Left cardiac atrium (tissue), 4 donors: ENCODE measurements at regions not wholly inside any gene's neighbourhood (a gene's known extent, or its start where the extent isn't known, plus 50 kb on each side); places are given as distances from the start of the nearest gene placed in this dataset.
"Not testable (repeated sequence)": the region's sequence is repeated elsewhere in the genome, so short reads cannot be mapped to it uniquely, and the experiment has no call there.

Experiments
- ATAC-seq, 2 donors: fragments of 200-7000 bp; cut with Tn5 transposase; one replicate each; pipeline ENCODE4 v1.9.1; 2020; ENCODE audit warnings: mild to moderate bottlenecking in 2 of 2, moderate library complexity in 2 of 2
- DNase-seq: peaks from one replicate; pipeline ENCODE4 v3.0.0-alpha.2; 2020
- intact Hi-C, 2 donors: fragments of 100-400 bp; cut with DNase I; formaldehyde crosslinking; loops; one replicate each; pipeline versions ENCODE4 v1.14.1 to v1.15.1; 2022 to 2023
- donor health status: DM: no; HTN: yes; CAD: no.
- donor health status: DM: no; HTN: yes; CAD: no; lungs with severe emphysema.
- donor health status: DM: yes; HTN: yes; CAD: no.
- donor health status: Dilated cardiomyopathy.

GRCh38 chr6:15888798-15889772 lies 226.3 kb upstream of the DTNBP1 start:
- ATAC-seq (peak; percentile 44 to 72), DNase-seq (no peak)
- intact Hi-C loops = no loop called here

- intact Hi-C loops = no loop called here
- no peak for ATAC-seq
- no peak for DNase-seq
These were observed 224.9 kb upstream of the DTNBP1 start for GRCh38 chr6:15887491-15888461.

- DNase-seq (no peak), ATAC-seq (no peak)
- intact Hi-C loops = no loop called here
These were observed 222.8 kb upstream of the DTNBP1 start for GRCh38 chr6:15885624-15886023.

GRCh38 chr6:15883593-15883992 lies 220.8 kb upstream of the DTNBP1 start:
- DNase-seq, intact Hi-C loops, ATAC-seq: not testable (repeated sequence)

GRCh38 chr6:15882915-15883314 lies 220.1 kb upstream of the DTNBP1 start:
- intact Hi-C loops = no loop called here
- ATAC-seq (no peak), DNase-seq (no peak)

GRCh38 chr6:15882345-15882744 lies 219.5 kb upstream of the DTNBP1 start:
- ATAC-seq = no peak
- intact Hi-C loops = no loop called here
- DNase-seq = no peak

- DNase-seq (no peak), ATAC-seq (peak in 1 of 2 donors; percentile 72)
- intact Hi-C loops = no loop called here
These were observed 218.3 kb upstream of the DTNBP1 start for GRCh38 chr6:15881150-15881549.

- no peak for ATAC-seq
- intact Hi-C loops = no loop called here
These were observed 217.6 kb upstream of the DTNBP1 start for GRCh38 chr6:15880262-15880973.

GRCh38 chr6:15879371-15880261 lies 216.8 kb upstream of the DTNBP1 start:
- intact Hi-C loops = no loop called here
- peak; percentile 67 to 76 for ATAC-seq
- peak; percentile 79 for DNase-seq

More at GRCh38 chr6:15880262-15880973, 217.6 kb upstream of the DTNBP1 start:
- DNase-seq = no peak

GRCh38 chr6:15877231-15877630 lies 214.4 kb upstream of the DTNBP1 start:
- intact Hi-C loops = no loop called here
- ATAC-seq (no peak), DNase-seq (no peak)

- DNase-seq (no peak), ATAC-seq (no peak)
- intact Hi-C loops = no loop called here
These were observed 213.6 kb upstream of the DTNBP1 start for GRCh38 chr6:15876406-15876805.

- DNase-seq (no peak), ATAC-seq (no peak)
- intact Hi-C loops = no loop called here
These were observed 213.0 kb upstream of the DTNBP1 start for GRCh38 chr6:15875797-15876196.

GRCh38 chr6:15874821-15875220 lies 212.0 kb upstream of the DTNBP1 start:
- intact Hi-C loops = no loop called here
- no peak for ATAC-seq
- no peak for DNase-seq

GRCh38 chr6:15874326-15874725 lies 211.5 kb upstream of the DTNBP1 start:
- DNase-seq (no peak), ATAC-seq (no peak)
- intact Hi-C loops = no loop called here

GRCh38 chr6:15872241-15873103 lies 209.6 kb upstream of the DTNBP1 start:
- no peak for DNase-seq
- intact Hi-C loops = no loop called here
- no peak for ATAC-seq

- intact Hi-C loops = no loop called here
- ATAC-seq (no peak), DNase-seq (no peak)
These were observed 208.4 kb upstream of the DTNBP1 start for GRCh38 chr6:15871276-15871675.

- intact Hi-C loops = no loop called here
- ATAC-seq = peak in 1 of 2 donors; percentile 61
- no peak for DNase-seq
These were observed 207.7 kb upstream of the DTNBP1 start for GRCh38 chr6:15870333-15871043.
